ELF-1 (cell line): ENCODE measurements at regions not wholly inside any gene's neighbourhood (a gene's known extent, or its start where the extent isn't known, plus 50 kb on each side); places are given as distances from the start of the nearest gene placed in this dataset.

Experiments used
- DNase-seq: peaks from one replicate; pipeline ENCODE4 v3.0.0-alpha.2; 2016; ENCODE audit warnings: low read depth, low spot score

DNA sequence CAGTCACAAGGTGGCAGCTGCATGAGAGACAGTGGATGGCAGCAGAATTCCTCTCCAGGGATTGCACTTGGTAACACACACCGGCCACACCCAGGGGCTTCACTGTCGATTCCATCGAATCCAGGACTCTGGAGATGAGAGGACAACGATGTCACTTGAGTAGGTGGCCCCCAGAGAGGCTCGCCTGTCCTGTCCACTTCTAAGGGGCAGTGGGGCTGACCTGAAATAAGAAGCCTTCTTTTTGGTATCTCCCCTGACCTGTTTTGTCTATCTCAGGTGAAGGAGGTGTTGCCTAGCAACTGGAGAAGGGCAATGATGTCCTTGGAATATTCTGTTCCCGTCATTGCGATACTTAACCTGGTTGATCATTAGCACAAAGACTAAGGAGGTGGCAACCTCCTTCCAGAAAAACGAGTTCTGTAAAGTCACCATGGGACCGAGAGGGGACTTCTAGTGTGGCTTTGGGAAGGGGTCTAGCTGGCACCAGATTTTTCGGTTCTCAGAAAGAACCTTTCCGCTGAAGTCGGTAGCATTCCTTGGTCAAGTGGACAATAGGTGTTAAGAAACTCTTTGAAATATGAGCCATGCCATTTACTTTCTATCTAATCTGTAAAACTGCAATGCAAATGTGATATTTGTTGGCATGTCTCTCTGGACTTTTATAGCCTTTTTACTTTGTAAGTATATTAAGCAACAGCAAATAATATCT is 85.2 kb upstream of the TMPRSS2 start:
- DNase-seq: no peak

GRCh38 chr21:41589620-41590175 is 81.7 kb upstream of the TMPRSS2 start:
- no peak for DNase-seq

GRCh38 chr21:41589131-41589530 is 81.2 kb upstream of the TMPRSS2 start:
- DNase-seq: no peak

DNA sequence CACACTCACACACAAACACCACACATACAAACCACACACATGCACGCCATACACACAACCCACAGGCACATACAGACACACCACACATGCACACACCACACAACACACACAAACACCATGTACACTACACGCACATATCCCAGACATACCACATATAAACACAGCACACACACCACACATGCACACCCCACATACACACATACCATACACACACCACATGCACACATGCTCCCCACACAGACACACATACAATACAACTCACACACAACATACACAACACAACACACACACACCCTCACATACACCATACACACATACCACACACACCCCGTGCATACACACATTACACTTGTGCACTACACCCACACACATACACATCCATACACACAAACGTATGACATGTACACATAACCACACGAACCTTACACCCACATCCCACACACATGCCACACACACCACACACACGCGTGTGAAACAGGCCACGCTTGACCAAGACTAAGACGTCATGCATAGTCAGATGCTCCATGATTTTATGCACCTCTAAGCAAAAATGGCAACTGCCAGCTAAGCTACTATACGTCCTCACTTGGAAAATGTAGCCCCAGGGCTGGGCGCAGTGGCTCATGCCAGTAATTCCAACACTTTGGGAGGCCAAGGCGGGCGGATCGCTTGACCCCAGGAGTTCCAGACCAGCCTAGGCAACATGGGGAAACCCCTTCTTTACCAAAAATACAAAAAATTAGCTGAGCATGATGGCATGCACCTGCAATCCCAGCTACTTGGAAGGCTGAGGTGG is 77.4 kb upstream of the TMPRSS2 start:
- peak; percentile 30 for DNase-seq

DNA sequence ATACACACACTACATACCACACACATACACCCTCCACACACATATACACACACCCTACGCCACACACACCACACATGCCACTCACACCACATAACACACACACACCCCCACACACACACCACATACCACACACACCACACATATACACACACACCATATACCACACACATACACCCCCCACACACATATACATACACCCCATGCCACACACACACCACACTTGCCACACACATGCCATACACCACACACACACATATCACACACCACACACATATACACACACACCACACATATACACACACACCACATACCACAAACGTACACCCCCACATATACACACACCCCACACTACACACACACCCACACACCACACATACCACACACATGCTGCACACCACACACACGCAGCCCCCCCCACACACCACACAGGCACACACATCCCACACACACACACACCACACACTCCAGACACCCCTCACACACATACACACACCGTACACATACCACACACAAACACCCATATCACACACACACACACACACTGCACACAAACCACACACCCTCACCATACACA is 76.7 kb upstream of the TMPRSS2 start:
- DNase-seq: no peak

DNA sequence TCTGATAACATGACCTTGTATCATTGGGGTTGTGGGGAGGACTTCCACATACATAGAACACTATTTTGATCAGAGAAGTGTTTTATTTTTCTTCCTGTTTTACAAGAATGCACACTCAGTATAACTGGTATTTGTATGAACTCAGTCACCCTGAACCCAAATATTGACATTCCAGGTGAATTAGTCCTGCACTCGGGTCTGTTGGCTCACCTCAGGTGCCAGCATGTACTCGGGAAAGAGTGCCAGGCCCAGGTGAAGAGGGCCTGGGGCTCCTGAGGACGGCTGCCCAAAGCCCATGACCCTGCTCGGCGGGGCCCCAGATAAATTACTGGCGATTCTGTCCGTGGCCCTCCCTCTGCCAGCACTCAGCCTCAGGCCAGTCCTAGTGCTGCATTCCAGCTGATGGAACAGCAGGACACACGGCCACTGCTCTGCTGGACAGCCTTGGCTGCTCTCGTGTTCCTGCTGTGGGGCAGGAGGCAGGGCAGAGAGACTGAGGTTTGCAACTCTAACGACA is 75.4 kb upstream of the TMPRSS2 start:
- peak; percentile 65 for DNase-seq

DNA sequence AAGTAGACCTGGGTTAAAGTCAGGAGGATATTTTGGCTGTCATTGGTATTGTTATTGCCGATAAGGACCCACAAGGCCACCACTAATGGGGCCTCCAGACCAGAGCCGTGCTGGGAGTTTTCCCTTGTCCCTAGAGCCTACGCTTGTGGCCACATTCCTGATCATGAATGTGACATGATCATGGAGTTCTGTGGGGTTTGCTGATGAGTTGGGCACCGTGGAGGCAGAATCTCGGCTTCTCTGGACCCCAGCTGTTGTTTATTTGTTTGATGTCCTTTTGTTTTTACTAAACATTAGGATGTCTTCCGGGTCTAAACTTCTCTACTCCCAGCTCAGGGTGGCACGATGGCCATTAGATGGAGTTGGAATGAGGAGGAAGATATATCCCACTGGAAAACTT is 74.9 kb upstream of the TMPRSS2 start:
- no peak for DNase-seq

GRCh38 chr21:41582298-41582840 is 74.4 kb upstream of the TMPRSS2 start:
- DNase-seq: no peak

DNA sequence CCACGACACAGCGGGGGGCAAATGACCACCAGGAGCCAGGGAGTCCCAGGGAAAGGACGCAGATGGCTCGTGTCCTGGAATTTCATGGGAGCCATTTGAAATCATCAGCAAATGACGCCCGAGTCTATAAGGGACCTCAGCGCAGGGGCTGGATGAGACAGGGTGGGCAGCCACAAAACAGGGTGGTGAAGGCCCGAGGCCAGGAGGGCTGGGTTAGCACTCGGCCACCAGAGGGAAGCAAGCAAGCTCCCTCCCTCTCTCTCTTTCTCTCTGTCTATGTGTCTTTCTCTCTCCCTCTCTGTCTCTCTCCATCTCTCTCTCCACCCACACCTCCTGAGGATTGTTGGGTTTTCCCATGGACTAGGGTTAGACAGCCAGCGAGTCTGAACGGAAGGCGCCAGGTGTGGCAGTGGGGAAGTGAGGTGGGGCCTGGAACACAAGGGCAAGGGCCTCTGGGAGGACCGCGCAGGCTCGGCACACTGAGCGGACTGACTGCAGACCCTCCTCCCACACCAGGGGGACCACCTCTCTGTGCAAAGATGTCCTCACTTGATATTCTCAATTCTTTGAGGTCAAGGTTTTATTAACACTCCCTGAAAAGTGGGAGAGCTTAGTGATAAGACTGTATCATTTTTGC is 73.8 kb upstream of the TMPRSS2 start:
- DNase-seq: no peak

DNA sequence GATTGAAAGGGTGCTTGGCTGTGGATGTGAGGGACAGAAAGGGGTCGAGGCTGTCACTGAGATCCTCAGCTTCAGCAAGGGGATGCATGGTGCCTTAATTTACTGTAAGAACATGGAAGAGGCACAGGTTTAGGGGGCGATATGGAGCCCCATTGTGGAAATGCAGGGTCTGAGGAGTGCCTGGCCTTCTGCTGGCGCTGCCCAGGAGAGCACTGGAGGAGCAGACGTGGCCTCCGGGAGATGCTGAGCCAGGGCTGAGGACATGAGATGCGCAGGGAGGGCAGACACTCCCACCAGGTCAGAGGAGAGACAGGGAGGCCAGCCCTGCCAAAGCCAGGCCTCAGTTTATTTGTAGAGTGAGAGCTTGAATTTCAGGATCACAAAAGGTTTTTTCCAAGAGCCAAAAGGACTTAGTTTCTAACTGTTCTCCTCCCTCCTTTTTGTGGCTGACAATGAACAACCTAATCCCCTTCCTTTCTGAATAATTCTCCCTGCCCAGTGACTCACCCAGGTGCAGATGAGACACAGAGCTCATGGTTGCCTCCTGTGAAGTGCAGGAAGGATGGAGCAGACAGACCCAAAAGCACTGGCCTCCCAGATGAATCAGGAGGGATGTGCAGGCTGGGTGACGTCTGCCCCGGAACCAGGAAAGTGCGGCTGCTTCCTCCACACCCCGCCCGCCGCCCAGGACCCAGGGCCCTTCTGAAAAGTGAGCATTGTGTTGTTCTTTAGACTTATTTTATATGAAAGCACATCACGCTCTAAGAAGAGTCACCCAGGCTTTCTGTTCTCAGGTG is 73.0 kb upstream of the TMPRSS2 start:
- DNase-seq: no peak

DNA sequence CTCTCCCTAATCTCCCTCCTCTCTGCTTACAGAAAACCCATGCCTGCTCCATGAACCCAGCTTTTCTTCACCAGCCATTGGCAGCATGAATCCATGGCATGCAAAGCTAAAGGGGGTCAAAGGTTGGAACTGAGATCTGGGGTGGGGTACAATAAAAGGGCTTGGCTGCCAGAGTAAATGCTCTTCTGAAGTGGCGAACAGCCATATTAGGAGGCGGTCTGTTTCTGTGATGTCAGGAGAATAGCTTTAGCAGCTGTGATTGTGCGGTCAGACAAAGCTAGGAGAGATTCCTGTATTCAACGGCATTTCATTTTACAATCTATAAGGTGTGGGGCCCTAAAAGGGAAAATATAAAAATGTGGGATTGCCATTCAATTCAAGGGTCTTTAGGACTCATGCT is 71.7 kb upstream of the TMPRSS2 start:
- DNase-seq: no peak

DNA sequence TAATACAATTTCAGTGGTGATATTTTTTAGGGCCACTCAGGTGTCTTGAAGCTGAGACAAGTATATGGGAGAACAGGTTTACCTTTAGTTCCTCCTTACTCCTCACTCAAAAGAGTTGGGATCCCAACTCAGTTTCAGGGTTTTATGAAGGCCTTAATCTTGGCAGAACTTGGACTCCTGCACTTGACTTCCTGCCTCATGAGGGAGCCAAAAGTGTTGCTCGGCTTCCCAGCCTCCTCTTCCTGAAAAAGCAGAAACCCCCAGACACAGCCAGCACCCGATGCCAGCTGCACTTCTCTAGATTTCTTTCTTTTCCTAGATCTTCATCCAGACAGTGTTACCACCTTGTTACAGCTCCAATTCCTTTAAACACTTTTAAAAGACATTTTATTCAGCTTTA is 70.8 kb upstream of the TMPRSS2 start:
- no peak for DNase-seq

GRCh38 chr21:41578083-41578482 is 70.1 kb upstream of the TMPRSS2 start:
- DNase-seq: no peak

GRCh38 chr21:41576013-41576615 is 68.2 kb upstream of the TMPRSS2 start:
- DNase-seq: no peak

GRCh38 chr21:41573902-41574690 is 66.1 kb upstream of the TMPRSS2 start:
- no peak for DNase-seq

- DNase-seq: no peak
Observed at GRCh38 chr21:41571938-41572510, 64.1 kb upstream of the TMPRSS2 start.

DNA sequence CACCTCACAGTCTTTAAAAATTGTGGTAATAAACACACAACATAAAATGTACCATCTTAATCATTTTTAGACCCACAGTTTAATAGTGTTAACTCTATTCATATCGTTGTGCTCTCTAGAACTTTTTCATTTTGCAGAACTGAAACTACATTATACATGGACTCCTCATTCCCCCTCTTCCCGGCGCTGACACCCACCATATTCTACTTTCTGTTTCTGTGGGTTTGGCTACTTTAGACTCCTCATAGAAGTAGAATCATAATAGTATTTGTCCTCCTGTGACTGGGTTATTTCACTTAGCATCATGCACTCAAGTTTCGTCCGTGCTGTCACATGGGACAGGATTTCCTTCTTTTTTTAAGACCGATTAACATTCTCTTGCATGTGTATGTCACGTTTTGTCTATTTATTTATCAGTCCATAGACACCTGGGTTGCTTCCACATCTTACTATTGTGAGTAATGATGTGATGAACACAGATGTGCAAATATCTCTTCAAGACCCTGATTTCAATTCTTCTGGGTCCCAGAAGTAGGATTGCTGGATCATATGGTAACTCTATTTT is 62.9 kb upstream of the TMPRSS2 start:
- DNase-seq: no peak

DNA sequence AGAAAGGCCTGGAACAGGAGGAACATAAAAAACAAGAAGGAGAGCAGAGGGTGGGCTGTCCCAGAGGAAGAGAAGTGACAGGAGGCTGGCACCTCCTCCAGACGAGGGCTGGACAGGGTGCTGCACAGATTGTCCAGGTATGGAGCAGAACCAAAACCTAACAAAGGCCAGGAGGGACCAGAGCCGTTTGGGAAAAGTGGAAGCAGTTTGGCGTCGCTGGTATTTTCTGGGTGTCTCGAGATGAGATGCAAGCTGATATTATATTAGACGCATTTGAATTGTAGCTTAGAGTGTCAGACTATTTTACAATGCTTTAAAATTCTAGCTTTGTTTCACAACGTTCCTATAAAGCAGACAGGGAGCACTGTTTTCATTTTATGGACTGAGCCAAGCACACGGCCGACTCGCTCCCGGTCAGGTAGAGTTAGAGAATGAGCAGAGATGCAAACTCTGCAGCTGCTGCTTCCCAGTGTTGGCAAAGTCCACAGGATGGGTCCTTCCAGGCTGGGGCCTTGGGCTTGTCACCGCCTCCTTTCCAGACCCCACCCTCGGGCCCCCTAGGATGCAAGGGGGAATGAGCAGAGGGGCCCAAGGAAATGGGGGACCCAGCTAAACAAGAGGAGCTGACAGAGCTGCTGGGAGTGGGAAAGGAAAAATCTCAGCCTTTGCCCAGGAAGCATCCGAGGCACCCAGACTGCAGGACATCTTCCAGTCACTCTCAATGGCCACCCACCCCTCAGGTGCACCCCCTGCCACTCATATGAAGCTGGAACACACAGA is 60.8 kb upstream of the TMPRSS2 start:
- no peak for DNase-seq
